Panc1 (cell line): ENCODE measurements at regions not wholly inside any gene's neighbourhood (a gene's known extent, or its start where the extent isn't known, plus 50 kb on each side); places are given as distances from the start of the nearest gene placed in this dataset.

Source experiments
- ATAC-seq: fragments of 200-7000 bp; cut with Tn5 transposase; 2 replicates; pipeline ENCODE4 v1.9.1; 2020; ENCODE audit warnings: mild to moderate bottlenecking, moderate library complexity
- BruUV-seq: library from RNA; stranded (reverse); fragments of 400-500 nt; replicated peaks from 2 replicates; lab custom pipeline; 2021; lab: Mats Ljungman, UMichigan
- CTCF ChIA-PET: fragments of 300-600 bp; sonication (Branson Sonifier 250); formaldehyde crosslinking; loops from one replicate; lab custom pipeline; 2022; ENCODE audit warnings: antibody characterized with exemption; lab: Charles Lee
- POLR2A ChIA-PET: fragments of 300-600 bp; sonication (Branson Sonifier 250); formaldehyde crosslinking; loops from one replicate; lab custom pipeline; 2022; ENCODE audit warnings: antibody characterized with exemption; lab: Charles Lee
- DNase-seq: peaks from one replicate; pipeline ENCODE4 v3.0.0-alpha.2; 2010; ENCODE audit warnings: low read depth, low spot score
- H3K27ac ChIP-seq: 2 replicates; pipeline ENCODE4 v1.5.1; 2011; ENCODE audit warnings: mild to moderate bottlenecking, low read length, inconsistent platforms
- H3K27me3 ChIP-seq: fragments of 200-500 bp; sonication (Bioruptor generic); 2 replicates; pipeline ENCODE4 v1.6.0; 2014; ENCODE audit warnings: low read length, inconsistent platforms; ENCODE audit not compliant: control insufficient read depth, insufficient read depth
- H3K36me3 ChIP-seq: fragments of 200-500 bp; sonication (Bioruptor generic); 2 replicates; pipeline ENCODE4 v1.5.1; 2014; ENCODE audit warnings: inconsistent platforms, mild to moderate bottlenecking, low read length, moderate library complexity; ENCODE audit not compliant: control insufficient read depth, insufficient read depth
- H3K4me1 ChIP-seq: 2 replicates; pipeline ENCODE4 v1.5.1; 2011; ENCODE audit warnings: inconsistent platforms, mild to moderate bottlenecking, low read length, moderate library complexity; ENCODE audit not compliant: control insufficient read depth, insufficient read depth
- H3K4me3 ChIP-seq, 2 experiments: 2 replicates each; pipeline ENCODE4 v1.5.1; 2011 to 2012; ENCODE audit warnings: low read depth in 2 of 2, low read length in 2 of 2, mild to moderate bottlenecking in 2 of 2, inconsistent platforms in 1 of 2, moderate library complexity in 1 of 2
- H3K9me3 ChIP-seq: fragments of 200-500 bp; sonication (Bioruptor generic); 2 replicates; pipeline ENCODE4 v1.5.1; 2014; ENCODE audit warnings: low read depth, mild to moderate bottlenecking, inconsistent platforms, low read length, moderate library complexity; ENCODE audit not compliant: control insufficient read depth, insufficient read depth
- CTCF ChIP-seq: fragments of 450-650 bp; IDR thresholded peaks from 2 replicates; pipeline ENCODE4 v1.5.1; 2017; ENCODE audit warnings: mild to moderate bottlenecking
- POLR2AphosphoS5 ChIP-seq: IDR thresholded peaks from 2 replicates; pipeline ENCODE4 v1.6.1; 2012; ENCODE audit warnings: mild to moderate bottlenecking, low read depth, low read length, moderate library complexity
- REST ChIP-seq, 2 experiments: IDR thresholded peaks; 2 replicates each; pipeline ENCODE4 v1.6.1; 2011 to 2012; ENCODE audit warnings: low read depth in 2 of 2, control low read depth in 1 of 2, low read length in 1 of 2, mild to moderate bottlenecking in 1 of 2, moderate library complexity in 1 of 2; ENCODE audit not compliant: insufficient read depth in 1 of 2
- SIN3A ChIP-seq: IDR thresholded peaks from 2 replicates; pipeline ENCODE4 v1.6.1; 2012; ENCODE audit warnings: low read depth, mild to moderate bottlenecking, low read length, moderate library complexity, borderline replicate concordance; ENCODE audit not compliant: insufficient read depth
- TCF7L2 ChIP-seq: IDR thresholded peaks from 2 replicates; pipeline ENCODE4 v1.6.1; 2011; ENCODE audit warnings: mild to moderate bottlenecking, low read depth, low read length, inconsistent platforms
- in situ Hi-C: cut with HindIII; loops from 2 replicates; pipeline ENCODE4 v1.10.0; 2016; ENCODE audit warnings: low sequenced_read_pairs, low pct_unique_long_range_greater_than_20kb
- intact Hi-C: fragments of 100-400 bp; cut with micrococcal nuclease; formaldehyde crosslinking; loops from one replicate; pipeline ENCODE4 v1.10.0; 2022; ENCODE audit not compliant: unreplicated experiment

DNA sequence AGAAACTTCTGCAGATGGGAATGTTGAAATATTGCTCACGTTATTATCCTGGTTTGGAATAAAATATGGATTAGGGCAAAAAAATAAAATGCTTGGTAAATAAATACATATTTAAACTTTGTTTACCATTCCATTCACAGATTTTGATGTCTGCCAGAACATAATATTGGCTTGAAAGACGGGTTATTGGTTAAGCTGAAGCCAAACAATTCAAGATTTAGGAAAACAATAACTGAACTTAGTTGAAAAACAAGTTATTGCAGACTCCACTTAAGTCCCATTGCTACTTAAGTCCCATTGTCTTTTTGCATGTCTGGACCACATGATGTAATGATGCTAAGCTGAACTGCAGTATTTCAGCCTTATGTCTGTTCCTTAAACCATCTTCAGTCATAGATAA, 722.5 kb downstream of the FAT4 start:
- no TSS peak for BruUV-seq
- intact Hi-C loops (no loop called here), in situ Hi-C loops (no loop called here)
- Histone ChIP-seq H3K4me3 (no peak overlapping the region), H3K27me3 (no peaks in the 10 kb centered on the region), H3K36me3 (no peaks in the 10 kb centered on the region), H3K27ac (no peak overlapping the region), H3K4me1 (no peaks in the 10 kb centered on the region), H3K9me3 (no peaks in the 10 kb centered on the region)
- CTCF ChIA-PET: interaction anchor here (0.6 kb wide), 1 partner anchor 134 kb away, joined by 3 read pairs; no protein-coding TSS in a partner anchor
- POLR2A ChIA-PET: no interaction called here
- ATAC-seq (no peak), DNase-seq (no peak)
- TF ChIP-seq SIN3A (no peak), CTCF (no peak), POLR2AphosphoS5 (no peak), REST (IDR thresholded peaks at IDR 0.05; ENCODE audit: insufficient read depth in 1 of 2, low read depth in 2 of 2, low read length in 1 of 2) (no peak), TCF7L2 (no peak)

DNA sequence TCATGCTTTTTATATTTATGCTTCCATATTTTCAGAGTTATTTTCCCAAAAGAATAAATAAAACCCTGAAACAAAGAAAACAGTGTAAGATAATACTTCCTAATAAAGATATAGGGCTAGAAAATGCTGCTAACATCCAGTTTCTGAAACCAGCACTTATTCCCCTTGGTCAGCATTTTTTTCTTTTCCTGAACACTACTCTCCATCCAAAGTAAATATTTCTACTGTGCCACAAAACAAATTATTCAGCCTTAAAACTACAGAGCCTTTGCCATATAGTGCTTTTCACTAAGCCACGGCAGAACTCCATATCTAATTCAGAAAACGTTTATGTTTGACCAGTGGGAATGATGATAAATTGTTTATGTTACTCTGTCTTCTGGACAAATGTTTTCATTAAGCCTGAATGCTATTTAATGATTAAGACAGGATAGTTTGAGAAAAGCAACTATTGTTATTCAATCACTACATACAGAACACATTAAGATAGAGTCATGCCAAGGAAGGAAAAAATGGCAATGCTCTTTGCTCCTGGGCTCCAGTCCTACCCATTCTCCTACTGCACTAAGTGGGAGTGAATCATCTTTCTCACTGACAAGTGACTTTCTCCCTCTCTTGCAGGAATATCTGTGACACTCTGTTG, 723.9 kb downstream of the FAT4 start:
- intact Hi-C loops: no loop called here
- H3K27me3 ChIP-seq: no peaks in the 10 kb centered on the region
- ChIA-PET CTCF (no interaction called here), POLR2A (no interaction called here)
- H3K4me3 ChIP-seq: no peak overlapping the region
- H3K4me1 ChIP-seq: no peaks in the 10 kb centered on the region
- no peaks in the 10 kb centered on the region for H3K36me3 ChIP-seq
- no TSS peak for BruUV-seq
- in situ Hi-C loops: no loop called here
- ATAC-seq (no peak), DNase-seq (no peak)
- TF ChIP-seq CTCF (no peak), TCF7L2 (no peak), SIN3A (no peak), REST (IDR thresholded peaks at IDR 0.05; ENCODE audit: insufficient read depth in 1 of 2, low read depth in 2 of 2, low read length in 1 of 2) (no peak), POLR2AphosphoS5 (no peak)
- H3K9me3 ChIP-seq: no peaks in the 10 kb centered on the region
- H3K27ac ChIP-seq: no peak overlapping the region
